NAMALWA (cell line): ENCODE measurements at regions not wholly inside any gene's neighbourhood (a gene's known extent, or its start where the extent isn't known, plus 50 kb on each side); places are given as distances from the start of the nearest gene placed in this dataset.
"Not testable (repeated sequence)": the region's sequence is repeated elsewhere in the genome, so short reads cannot be mapped to it uniquely, and the experiment has no call there.

Experiments
- DNase-seq: peaks from one replicate; pipeline ENCODE4 v3.0.0-alpha.2; 2015; ENCODE audit warnings: low spot score

- no peak for DNase-seq
Measured at GRCh38 chr6:101113468-101114260, 232.5 kb upstream of the ASCC3 start.

- DNase-seq, result peak; percentile 46
Measured at GRCh38 chr6:101114703-101115102, 233.6 kb upstream of the ASCC3 start.

- DNase-seq, result no peak
Measured at GRCh38 chr6:101116337-101116736, 235.2 kb upstream of the ASCC3 start.

GRCh38 chr6:101117393-101118135, 236.4 kb upstream of the ASCC3 start:
- DNase-seq, result no peak

- no peak for DNase-seq
Measured at GRCh38 chr6:101118136-101118396, 236.9 kb upstream of the ASCC3 start.

- DNase-seq, result no peak
Measured at GRCh38 chr6:101120747-101121146, 239.6 kb upstream of the ASCC3 start.

- DNase-seq, result no peak
Measured at GRCh38 chr6:101125380-101125971, 244.3 kb upstream of the ASCC3 start.

- DNase-seq, result no peak
Measured at GRCh38 chr6:101126501-101126900, 245.4 kb upstream of the ASCC3 start.

GRCh38 chr6:101129851-101130250, 248.7 kb upstream of the ASCC3 start:
- DNase-seq, result no peak

GRCh38 chr6:101146389-101146788, 247.1 kb upstream of the GRIK2 start:
- no peak for DNase-seq

GRCh38 chr6:101150226-101150625, 243.3 kb upstream of the GRIK2 start:
- DNase-seq, result no peak

- not testable (repeated sequence) for DNase-seq
Measured at GRCh38 chr6:101157638-101158037, 235.9 kb upstream of the GRIK2 start.

GRCh38 chr6:101163611-101164010, 229.9 kb upstream of the GRIK2 start:
- no peak for DNase-seq

- DNase-seq, result no peak
Measured at GRCh38 chr6:101167638-101168037, 225.9 kb upstream of the GRIK2 start.

GRCh38 chr6:101171049-101171448, 222.5 kb upstream of the GRIK2 start:
- not testable (repeated sequence) for DNase-seq

- DNase-seq, result no peak
Measured at GRCh38 chr6:101178748-101179147, 214.8 kb upstream of the GRIK2 start.

- DNase-seq, result no peak
Measured at GRCh38 chr6:101181006-101181405, 212.5 kb upstream of the GRIK2 start.

GRCh38 chr6:101188285-101188798, 205.2 kb upstream of the GRIK2 start:
- not testable (repeated sequence) for DNase-seq

GRCh38 chr6:101195588-101195987, 197.9 kb upstream of the GRIK2 start:
- no peak for DNase-seq

- no peak for DNase-seq
Measured at GRCh38 chr6:101199441-101199840, 194.1 kb upstream of the GRIK2 start.

GRCh38 chr6:101202867-101203374, 190.6 kb upstream of the GRIK2 start:
- DNase-seq, result no peak

GRCh38 chr6:101203664-101204063, 189.8 kb upstream of the GRIK2 start:
- DNase-seq, result no peak

- no peak for DNase-seq
Measured at GRCh38 chr6:101208152-101208551, 185.4 kb upstream of the GRIK2 start.
